Upper lobe of right lung (tissue), 1 donor: ENCODE measurements at regions not wholly inside any gene's neighbourhood (a gene's known extent, or its start where the extent isn't known, plus 50 kb on each side); places are given as distances from the start of the nearest gene placed in this dataset.

ENCODE experiments used
- ATAC-seq: fragments of 200-7000 bp; cut with Tn5 transposase; one replicate; pipeline ENCODE4 v1.9.1; 2020; ENCODE audit warnings: mild to moderate bottlenecking, moderate library complexity
- DNase-seq: peaks from one replicate; pipeline ENCODE4 v3.0.0-alpha.2; 2020
- H3K27ac ChIP-seq: fragments of 200-600 bp; one replicate; pipeline ENCODE4 v1.8.0; 2022
- H3K27me3 ChIP-seq: fragments of 200-600 bp; one replicate; pipeline ENCODE4 v1.8.0; 2022; ENCODE audit warnings: mild to moderate bottlenecking
- H3K36me3 ChIP-seq: fragments of 200-600 bp; one replicate; pipeline ENCODE4 v1.8.0; 2022
- H3K4me1 ChIP-seq: fragments of 200-600 bp; one replicate; pipeline ENCODE4 v1.8.0; 2022
- H3K4me3 ChIP-seq: fragments of 200-600 bp; one replicate; pipeline ENCODE4 v1.8.0; 2022; ENCODE audit warnings: mild to moderate bottlenecking
- H3K9me3 ChIP-seq: fragments of 200-600 bp; one replicate; pipeline ENCODE4 v1.8.0; 2022
- CTCF ChIP-seq: fragments of 200-600 bp; IDR thresholded peaks from one replicate; pipeline ENCODE4 v1.8.0; 2022; ENCODE audit warnings: antibody characterized with exemption
- intact Hi-C: fragments of 100-400 bp; cut with DNase I; formaldehyde crosslinking; loops from one replicate; pipeline ENCODE4 v1.11.0; 2022
- donor health status: DM: no; HTN: yes; CAD: no; lungs with severe emphysema.

- DNase-seq (no peak), ATAC-seq (no peak)
- Histone ChIP-seq H3K4me3 (no peak overlapping the region), H3K4me1 (no peaks in the 10 kb centered on the region), H3K27me3 (no peaks in the 10 kb centered on the region), H3K36me3 (no peaks in the 10 kb centered on the region), H3K27ac (no peak overlapping the region), H3K9me3 (no peaks in the 10 kb centered on the region)
- intact Hi-C loops = no loop called here
- no peak for TF ChIP-seq CTCF
Observed at GRCh38 chr6:168136622-168137021, 57.6 kb upstream of the FRMD1 start.

GRCh38 chr6:168136001-168136400 is 57.0 kb upstream of the FRMD1 start:
- no peak for DNase-seq
- ATAC-seq = no peak
- H3K4me1 ChIP-seq = no peaks in the 10 kb centered on the region
- no peaks in the 10 kb centered on the region for H3K9me3 ChIP-seq
- no peaks in the 10 kb centered on the region for H3K36me3 ChIP-seq
- no peak overlapping the region for H3K4me3 ChIP-seq
- no peak overlapping the region for H3K27ac ChIP-seq
- intact Hi-C loops = no loop called here
- H3K27me3 ChIP-seq = no peaks in the 10 kb centered on the region
- TF ChIP-seq CTCF = no peak

- no peaks in the 10 kb centered on the region for H3K36me3 ChIP-seq
- no peaks in the 10 kb centered on the region for H3K9me3 ChIP-seq
- no peaks in the 10 kb centered on the region for H3K27me3 ChIP-seq
- H3K4me1 ChIP-seq = no peaks in the 10 kb centered on the region
- TF ChIP-seq CTCF = no peak
- DNase-seq (no peak), ATAC-seq (no peak)
- intact Hi-C loops = no loop called here
- H3K4me3 ChIP-seq = no peak overlapping the region
- no peak overlapping the region for H3K27ac ChIP-seq
Observed at GRCh38 chr6:168134560-168135201, 55.7 kb upstream of the FRMD1 start.

GRCh38 chr6:168133687-168134559 is 54.9 kb upstream of the FRMD1 start:
- no peaks in the 10 kb centered on the region for H3K36me3 ChIP-seq
- ATAC-seq (no peak), DNase-seq (no peak)
- intact Hi-C loops = no loop called here
- no peaks in the 10 kb centered on the region for H3K4me1 ChIP-seq
- no peak overlapping the region for H3K27ac ChIP-seq
- TF ChIP-seq CTCF = no peak
- H3K4me3 ChIP-seq = no peak overlapping the region
- no peaks in the 10 kb centered on the region for H3K27me3 ChIP-seq
- no peaks in the 10 kb centered on the region for H3K9me3 ChIP-seq

GRCh38 chr6:168133168-168133561 is 54.2 kb upstream of the FRMD1 start:
- H3K27me3 ChIP-seq = no peaks in the 10 kb centered on the region
- no peaks in the 10 kb centered on the region for H3K36me3 ChIP-seq
- ATAC-seq (no peak), DNase-seq (no peak)
- no peaks in the 10 kb centered on the region for H3K9me3 ChIP-seq
- no peak for TF ChIP-seq CTCF
- intact Hi-C loops = no loop called here
- H3K4me3 ChIP-seq = peak overlapping the region; percentile 19
- no peak overlapping the region for H3K27ac ChIP-seq
- H3K4me1 ChIP-seq = no peaks in the 10 kb centered on the region
